NCI-H774 (cell line): ENCODE measurements at regions not wholly inside any gene's neighbourhood (a gene's known extent, or its start where the extent isn't known, plus 50 kb on each side); places are given as distances from the start of the nearest gene placed in this dataset.
"Not testable (repeated sequence)": the region's sequence is repeated elsewhere in the genome, so short reads cannot be mapped to it uniquely, and the experiment has no call there.

Source experiments
- DNase-seq: peaks from one replicate; lab custom pipeline; 2025; lab: John Stamatoyannopoulos, UW

DNA sequence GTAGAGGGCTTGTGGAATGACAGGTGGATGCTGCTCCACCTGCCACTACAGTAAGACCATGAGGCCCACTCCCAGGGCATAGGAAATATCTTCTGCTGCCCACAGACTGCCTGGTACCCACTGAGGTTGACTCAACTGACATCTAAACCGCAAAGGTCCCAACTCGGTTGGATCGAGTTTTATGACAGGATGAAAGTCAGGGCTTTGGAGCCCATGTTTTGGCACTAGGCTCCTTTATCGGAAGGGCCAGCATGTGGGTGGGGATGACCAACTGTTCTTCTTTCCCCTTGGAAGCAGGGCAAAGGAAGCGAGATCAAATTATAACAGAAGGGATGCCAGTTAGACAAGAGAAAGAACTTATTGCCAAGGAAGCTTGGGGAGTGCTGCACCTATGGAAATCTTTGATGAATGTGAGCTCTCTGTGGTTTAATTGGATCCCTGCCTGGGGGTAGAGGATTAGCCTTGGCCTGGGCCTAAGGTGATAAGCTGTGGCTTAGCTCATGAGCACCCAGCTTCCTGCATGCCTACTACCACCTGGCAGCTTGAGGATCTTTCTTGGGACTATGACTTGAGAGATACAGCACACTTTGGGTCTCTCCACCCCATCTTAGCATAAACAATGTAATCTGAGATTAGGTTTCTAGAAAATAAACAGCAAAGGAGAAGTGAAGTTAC, 121.8 kb downstream of the KCNA5 start:
- DNase-seq: no peak

DNA sequence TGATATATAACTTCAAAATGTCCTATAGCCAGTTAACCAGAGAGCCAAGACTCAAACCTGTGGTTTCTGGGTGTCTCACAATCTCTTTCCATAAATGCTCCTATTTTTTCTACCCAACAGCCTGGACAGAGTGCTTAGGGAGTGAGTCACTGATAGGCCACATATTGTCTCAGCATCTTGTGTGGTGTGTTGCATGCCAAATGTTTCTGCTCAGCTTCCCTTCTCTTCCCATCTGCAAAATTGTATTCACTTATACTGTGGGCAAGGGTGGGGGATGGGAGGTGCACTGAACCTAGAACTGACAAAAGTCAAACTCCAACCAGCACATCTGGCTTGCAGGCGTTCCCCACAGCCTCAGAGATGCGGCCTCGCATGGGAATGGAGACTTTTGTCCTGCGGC, 123.3 kb downstream of the KCNA5 start:
- DNase-seq: no peak

DNA sequence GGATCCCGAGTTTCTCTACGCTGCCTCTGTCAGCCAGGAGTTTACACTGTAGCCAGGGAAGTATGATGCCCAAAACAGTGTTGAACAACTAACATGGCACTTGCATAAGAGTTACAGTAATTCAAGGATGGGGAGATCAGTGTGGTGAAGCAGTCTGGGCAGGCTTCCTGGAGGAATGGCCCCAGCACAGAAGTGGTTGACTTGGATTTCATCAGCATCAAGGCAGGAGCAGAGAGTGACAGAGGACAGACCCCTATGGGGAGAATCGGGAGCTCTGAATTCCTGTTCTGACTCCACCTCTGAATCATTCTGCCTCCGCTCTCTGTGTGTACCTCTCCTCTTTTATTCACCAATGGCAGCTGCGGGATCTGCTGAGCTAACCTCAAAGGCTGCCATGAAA, 124.5 kb downstream of the KCNA5 start:
- DNase-seq: no peak

DNA sequence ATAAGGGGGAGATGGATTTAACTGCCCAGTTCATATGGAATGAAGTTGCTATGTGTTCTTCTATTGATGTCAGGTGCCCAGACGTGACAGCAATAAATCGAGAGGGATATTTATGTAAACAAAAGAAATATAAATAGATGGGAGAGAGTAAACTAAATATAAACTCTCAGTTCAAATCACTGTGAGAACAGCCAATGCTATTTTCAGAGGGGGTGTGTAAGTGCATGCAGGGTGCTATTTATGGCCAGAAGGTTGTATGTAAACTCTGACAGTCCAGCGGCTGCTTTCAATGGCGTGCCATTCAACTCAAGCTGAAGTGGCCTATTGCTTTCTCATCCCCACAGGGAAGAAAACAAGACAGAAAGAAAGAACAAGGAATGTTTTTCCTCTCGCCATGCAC, 127.2 kb downstream of the KCNA5 start:
- no peak for DNase-seq

DNA sequence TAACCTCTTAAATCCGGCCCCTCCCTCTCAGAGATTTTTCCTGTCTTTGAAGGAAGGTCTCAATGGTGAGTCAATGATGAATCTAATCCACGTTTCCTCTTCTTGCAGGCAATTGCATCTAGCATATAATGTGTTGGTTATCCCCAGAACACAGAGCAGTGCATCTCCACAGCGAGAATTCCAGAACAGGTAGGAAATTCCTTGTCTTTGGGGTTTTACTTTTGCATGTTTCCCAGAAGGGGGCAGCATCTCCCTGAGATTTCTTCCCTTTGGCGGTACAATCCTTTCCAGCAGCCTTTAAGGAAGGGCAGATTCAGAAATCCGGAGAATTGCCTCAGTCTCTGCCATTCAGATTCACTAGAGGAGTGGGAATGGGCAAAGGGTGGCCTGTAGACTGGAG, 128.0 kb downstream of the KCNA5 start:
- DNase-seq: no peak

DNA sequence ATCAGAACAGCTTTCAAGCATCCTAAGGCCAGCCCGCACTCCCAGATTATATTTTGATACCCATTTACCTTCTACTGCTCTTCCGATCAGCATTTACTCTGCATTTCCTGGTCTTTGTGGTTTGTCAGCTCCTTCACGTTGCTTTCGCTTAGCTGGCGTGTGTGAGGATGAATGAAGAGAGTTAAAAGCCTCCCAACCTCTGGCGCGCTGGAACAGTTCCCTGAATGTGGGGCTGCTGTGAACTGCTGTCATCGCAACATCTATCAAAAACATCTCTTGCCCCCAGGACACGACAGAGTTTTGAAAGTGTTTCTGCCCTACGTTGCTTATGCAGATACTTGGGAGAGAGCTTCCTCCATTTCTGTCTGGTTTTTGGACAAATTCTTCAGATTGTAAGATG, 129.2 kb downstream of the KCNA5 start:
- DNase-seq: no peak

DNA sequence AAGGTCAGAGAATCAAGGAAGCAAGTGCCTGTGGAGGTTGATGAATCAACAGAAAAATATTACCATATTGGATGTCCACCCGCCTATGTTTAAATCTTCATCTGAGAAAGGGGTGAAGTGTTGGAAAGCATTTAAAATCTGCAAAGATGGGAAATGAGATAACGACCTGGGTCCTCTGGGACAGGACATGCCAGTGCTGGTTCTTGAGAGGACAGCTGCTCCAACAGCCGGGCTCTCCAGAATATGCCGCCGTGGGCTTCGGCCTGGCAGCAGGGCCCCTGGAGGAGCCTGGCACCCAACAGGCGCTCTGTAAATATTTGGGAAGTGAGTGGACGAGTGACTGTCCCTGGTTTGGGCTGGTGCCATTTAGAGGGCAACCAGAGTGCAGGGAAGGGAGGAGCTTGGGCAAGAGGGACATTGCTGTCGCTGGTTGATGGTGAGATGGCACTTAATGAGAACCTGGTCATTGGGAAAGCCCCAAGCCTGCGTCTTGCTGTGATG, 129.9 kb downstream of the KCNA5 start:
- no peak for DNase-seq

DNA sequence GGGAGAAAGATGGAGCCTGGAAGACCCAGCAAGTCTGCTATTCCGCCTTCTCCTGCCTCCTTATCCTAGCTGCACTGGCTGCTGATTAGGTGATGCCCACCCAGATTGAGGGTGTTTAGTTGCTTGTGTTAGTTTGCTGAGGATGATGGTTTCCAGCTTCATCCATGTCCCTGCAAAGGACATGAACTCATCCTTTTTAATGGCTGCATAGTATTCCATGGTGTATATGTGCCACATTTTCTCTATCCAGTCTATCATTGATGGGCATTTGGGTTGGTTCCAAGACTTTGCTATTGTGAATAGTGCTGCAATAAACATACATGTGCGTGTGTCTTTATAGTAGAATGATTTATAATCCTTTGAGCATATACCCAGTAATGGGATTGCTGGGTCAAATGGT, 131.7 kb downstream of the KCNA5 start:
- not testable (repeated sequence) for DNase-seq

DNA sequence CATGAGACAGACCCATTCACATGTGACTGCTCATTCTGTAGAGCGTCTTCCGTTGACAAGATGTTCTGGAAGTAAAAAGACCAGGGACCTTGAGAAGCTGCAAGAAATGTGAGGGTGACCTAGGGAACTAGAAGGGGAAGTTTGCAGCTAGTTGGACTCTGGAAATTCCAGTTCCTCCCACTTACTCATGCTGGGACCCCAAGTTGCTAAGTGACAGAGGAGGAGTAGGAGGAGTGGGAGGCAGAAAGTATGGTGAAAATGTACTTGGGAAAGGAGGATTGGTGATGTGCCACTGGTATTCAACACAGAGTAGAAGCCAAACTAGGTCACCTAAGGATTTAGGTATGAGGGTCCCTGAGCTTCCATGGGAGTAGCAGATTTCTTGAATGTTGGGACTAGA, 132.4 kb downstream of the KCNA5 start:
- no peak for DNase-seq

DNA sequence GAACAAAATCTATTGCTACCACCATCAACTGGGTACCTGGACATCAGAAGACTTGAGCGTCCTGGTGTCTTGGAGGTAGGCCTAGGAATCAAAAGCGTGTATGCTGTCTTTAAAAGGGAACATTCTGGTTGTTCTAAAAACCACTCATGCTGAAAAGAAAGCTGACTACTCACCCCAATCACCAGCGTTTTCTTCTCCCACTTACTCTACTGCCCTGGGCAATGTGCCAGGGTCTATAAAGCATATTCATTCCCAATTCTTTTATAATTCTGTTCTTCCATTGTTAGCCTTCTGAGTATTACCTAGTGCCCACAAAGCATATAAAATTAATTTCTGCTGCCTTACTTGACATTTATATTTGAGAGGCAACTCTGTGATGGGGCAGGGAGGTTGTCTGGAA, 133.4 kb downstream of the KCNA5 start:
- DNase-seq: no peak

DNA sequence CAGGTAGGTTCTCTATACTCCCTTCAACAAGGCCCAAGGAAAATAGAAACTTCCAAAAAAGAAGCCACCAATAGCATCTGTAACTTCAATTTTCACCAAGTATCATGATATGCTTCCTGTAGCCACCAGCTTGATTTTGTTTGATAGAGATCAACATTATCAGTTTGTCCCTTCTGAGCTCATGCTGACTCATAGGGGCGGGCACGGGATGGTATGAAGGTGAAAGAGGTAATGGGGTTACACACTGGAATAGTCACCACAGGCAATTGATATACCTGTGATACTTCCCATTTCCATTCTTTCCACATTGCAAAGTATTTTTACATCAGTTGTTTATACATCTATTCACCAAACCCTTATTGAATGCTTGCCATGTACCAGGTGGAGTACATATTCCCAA, 134.1 kb downstream of the KCNA5 start:
- DNase-seq: no peak

DNA sequence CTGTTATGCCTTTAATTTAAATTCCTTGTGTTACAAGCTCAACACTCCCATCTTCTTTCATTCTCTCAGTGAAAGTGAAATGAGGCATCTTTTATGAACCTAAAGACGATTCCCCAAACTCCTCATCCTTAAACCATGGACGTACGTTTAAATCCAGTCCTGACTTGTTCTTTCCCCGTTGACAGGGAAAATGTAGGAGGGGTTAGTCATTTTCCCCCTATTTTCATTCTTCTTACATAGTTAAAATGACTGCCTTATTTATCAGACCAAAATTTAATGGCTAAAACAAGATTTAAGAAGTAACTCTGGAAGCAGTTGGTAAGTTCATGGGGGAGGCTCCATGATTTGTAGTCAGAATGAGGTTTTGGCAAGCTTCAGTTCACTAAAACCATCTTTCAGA, 134.9 kb downstream of the KCNA5 start:
- DNase-seq: no peak

DNA sequence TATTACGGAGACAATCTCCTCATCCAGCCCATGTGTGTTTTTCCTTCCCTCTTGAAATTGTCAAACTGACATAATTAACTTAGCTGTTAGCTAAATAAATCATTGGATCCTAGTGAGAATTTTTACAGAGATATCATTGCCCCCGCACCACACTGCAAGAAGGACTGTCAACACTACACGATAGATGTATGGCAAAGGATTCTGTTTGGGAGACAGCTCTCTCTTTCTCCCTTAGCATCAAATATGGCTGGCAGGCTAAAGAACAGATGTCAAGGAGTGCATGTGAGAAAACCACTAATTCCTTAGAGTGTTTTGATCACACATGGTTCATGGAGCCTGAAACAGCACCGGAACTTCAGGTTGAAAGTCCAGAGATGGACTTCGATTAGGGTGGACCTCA, 136.8 kb downstream of the KCNA5 start:
- DNase-seq: no peak

DNA sequence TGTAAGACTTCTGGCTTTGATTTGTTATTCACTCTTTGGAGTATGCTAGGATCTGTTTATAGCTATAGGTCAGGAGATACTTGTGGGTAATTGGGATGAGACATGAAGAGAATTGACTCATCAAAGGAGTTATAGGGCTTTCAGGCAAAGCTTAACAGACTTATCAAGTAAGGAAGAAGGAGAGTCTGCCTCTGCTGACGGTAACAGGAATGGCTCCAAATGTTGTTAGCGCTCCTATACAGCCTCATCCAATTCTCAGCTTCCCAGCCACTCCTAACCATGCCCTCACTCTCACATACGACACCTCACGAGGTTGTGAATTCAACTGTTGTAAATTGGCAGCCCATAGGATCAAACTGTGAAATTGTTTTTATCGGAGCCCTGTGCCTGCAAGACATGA, 140.5 kb downstream of the KCNA5 start:
- no peak for DNase-seq

DNA sequence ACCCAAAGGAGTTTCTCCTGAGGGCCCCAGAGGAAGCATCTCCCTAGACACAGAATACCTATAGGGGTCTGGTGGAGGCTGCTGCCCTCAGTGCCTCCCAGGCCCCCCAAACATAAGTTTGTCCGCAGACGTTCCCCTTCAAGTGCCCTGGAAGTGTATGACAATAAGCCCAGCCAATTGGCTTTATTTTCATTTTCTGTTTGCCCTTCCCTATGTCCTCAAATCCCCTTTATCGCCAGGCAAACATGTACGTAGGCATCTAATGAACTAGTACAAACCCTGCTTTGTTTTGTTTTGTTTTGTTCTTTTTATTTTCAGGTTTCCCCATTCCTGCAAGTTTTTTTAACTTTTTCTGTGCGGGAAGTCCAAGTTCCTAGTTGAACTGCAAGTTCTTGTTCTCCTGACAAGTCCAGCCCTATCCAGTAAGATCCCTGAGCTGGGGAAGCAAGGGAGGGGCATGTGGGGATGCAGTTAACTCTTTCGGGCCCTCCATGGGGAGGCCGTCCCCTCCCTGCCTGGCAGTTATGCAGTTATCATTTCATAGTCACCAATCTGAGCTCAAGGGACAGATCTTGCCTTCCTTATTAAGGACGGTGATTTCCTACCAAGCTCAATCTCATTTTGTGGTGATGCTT, 141.9 kb downstream of the KCNA5 start:
- DNase-seq: peak; percentile 28

DNA sequence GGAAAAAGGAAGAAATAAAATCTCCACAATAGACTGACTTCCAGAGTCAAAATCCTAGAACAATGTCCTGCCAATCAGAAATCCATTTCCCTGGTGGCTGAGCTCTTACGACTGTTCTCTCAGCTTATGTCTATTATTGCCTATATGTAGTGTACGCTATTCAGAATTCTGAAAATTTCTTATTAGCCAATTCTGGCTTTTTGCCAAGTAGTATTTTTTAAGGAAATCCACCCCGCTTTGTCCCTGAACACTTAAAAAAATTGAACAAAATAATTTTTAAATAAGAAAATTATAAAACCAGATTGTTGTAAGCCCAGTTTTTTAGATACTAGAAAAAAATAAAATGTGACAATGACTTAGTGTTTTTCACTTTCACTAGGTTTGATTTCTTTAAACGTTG, 143.0 kb downstream of the KCNA5 start:
- no peak for DNase-seq

DNA sequence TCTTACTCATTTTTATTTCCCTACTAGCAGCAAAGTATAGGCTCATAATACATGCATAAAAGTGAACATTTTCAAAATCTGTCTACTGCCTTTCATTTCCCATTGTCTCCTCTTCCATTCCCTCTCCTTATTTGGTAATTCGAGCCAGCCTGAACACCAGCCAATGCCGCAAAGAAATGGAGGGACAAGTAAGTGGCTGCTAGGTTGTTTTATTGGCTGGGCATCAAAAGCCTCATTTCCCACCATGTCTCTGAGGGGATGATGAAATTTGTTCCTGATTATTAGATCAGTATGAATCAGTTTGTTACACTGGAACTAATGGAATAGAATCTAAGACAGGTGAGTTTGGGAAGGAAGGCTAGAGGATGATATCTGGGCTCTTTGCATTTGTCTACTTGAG, 143.5 kb downstream of the KCNA5 start:
- DNase-seq: no peak

DNA sequence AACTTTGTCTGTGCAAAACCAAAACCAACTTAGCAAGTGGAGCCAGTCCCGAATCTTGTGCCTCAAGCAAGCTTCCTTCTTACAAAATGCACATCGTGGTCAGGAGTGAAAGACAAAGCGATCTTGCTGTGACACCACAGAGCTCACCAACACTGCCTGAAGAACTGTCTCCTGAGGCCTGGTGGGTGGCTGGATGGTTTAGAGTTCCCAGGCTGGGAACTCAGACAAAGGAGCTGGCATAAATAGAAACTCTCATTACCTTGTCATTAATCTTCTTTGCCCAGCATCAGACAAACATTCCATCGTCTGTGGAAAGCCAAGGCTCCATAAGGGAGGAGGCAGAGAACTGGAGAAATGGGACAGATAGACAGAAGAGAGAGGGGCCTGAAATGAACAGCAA, 144.8 kb downstream of the KCNA5 start:
- DNase-seq: no peak

DNA sequence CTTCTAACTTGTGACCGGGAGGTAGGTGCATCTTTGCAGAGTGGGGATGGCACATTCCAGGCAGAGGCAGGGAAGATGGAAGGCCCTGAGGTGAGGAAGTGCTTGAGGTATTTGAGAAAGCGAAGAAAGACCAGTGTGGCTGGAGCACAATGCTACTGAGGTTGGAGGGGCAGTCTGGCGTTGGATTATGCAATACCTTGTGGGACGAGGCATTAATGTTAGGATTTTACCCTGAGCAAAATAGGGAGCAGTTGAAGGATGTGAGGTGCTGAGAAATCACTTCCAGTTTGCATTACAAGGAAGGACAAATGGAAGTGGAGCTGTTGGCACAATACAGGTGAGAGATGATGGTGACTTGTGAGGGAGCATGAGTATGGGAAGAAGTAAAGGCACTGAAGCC, 145.5 kb downstream of the KCNA5 start:
- DNase-seq: no peak

DNA sequence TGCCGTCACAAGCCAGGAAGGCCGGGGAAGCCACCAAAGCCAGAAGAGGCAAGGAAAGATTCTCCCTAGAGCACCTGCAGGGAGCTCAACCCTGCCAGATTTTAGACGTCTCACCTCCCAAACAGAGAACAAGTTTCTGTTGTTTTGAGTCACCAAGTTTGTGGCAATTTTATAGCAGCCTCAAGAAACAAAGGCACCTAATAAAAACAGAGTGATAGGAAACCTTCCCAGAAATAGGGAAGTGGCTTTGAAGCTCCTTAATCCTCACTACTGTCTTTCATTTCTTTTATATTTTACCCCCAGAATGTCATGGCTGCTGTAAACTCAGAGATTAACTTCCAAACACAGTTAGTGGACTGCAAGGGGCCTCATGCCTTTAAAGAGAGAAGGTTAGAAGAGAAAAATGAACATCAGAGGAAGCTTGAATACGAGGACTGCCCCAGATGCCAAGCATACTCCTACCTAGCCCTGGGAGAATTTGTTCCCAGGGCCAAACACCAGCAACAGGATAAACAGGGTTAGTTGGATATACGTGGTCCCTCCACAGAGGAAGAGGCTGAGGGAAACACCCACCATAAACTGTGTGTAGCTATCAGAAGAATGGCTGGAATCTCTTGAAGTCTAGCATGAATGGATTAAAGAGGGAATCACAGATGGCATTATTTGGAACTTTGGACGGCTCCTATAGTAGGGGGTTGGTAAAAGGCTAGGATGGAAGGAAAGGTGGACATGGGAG, 148.3 kb downstream of the KCNA5 start:
- no peak for DNase-seq

DNA sequence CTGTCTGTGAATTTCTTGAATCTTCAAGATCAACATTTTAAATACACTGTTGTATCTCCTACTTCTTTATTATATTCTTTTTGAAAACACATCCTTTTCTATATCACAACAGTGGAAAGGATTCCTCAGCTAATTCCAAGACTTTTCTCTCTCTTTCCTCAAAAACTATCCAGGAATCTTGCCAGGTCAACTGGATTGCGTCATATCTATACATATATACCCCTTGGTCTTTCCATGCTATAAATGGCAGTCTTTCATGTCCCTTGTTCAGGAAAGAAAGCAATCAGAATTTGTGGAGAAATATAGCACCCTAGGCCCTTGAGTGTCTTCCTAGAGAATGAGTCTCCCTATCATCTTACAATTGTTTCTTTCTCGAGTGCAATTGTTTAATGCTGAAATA, 149.0 kb downstream of the KCNA5 start:
- DNase-seq: no peak

DNA sequence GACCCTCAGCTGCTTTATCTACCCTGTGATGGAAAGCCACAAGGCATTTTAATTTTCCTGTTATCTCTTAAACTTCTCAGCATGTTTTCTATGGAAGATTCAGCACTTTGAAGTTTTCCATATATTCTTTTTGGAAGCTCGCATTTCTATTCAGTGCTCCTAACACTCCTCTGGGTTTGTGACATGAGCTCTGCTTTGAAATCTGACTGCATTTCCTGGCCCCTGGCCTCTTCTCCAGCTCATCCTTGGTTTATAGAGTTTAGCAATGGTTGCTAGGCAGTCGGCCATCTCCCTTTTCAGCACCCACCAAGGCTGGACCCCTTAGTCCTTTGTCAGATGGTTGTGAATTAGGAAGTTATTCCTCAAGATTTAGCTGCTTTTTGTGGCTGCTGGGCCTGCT, 150.6 kb downstream of the KCNA5 start:
- DNase-seq: no peak

DNA sequence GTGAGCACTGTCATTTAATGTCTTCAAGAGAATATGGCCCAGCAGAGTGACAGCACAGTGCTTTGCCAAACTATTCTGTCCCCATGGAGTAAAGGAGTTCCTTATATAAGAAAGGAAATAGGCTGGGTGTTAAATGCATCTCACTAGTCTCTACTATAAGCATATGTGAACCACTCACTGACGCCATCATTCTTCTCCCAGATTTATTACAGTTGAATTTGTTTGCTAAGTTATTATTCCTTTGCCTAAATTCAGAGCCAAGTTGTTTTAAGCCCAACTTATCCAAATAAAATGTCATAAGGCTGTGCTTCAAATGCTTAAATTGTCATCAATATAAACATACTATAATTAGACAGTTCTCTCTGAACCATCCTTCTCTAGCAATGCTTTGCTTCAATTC, 151.6 kb downstream of the KCNA5 start:
- DNase-seq: no peak
